ENCODE measurements at regions not wholly inside any gene's neighbourhood (a gene's known extent, or its start where the extent isn't known, plus 50 kb on each side); places are given as distances from the start of the nearest gene placed in this dataset.
"Not testable (repeated sequence)": the region's sequence is repeated elsewhere in the genome, so short reads cannot be mapped to it uniquely, and the experiment has no call there.

- no peak for DNase-seq
These were observed 275.7 kb upstream of the C1orf174 start for GRCh38 chr1:4175566-4176405.

- no peak for DNase-seq
These were observed 276.8 kb upstream of the C1orf174 start for GRCh38 chr1:4176841-4177240.

- no peak for DNase-seq
These were observed 277.5 kb upstream of the C1orf174 start for GRCh38 chr1:4177425-4178150.

GRCh38 chr1:4178501-4179113, 278.5 kb upstream of the C1orf174 start:
- DNase-seq: no peak

GRCh38 chr1:4179914-4180735, 280.1 kb upstream of the C1orf174 start:
- no peak for DNase-seq

GRCh38 chr1:4186486-4186885, 286.4 kb upstream of the C1orf174 start:
- not testable (repeated sequence) for DNase-seq

GRCh38 chr1:4203501-4203900, 303.4 kb upstream of the C1orf174 start:
- no peak for DNase-seq

GRCh38 chr1:4207183-4207582, 307.1 kb upstream of the C1orf174 start:
- no peak for DNase-seq

- no peak for DNase-seq
These were observed 308.0 kb upstream of the C1orf174 start for GRCh38 chr1:4207842-4208692.

- no peak for DNase-seq
These were observed 310.0 kb upstream of the C1orf174 start for GRCh38 chr1:4210043-4210442.

- no peak for DNase-seq
These were observed 312.7 kb upstream of the C1orf174 start for GRCh38 chr1:4212796-4213195.

- no peak for DNase-seq
These were observed 313.4 kb upstream of the C1orf174 start for GRCh38 chr1:4213366-4213973.

GRCh38 chr1:4214826-4215225, 314.8 kb upstream of the C1orf174 start:
- DNase-seq: no peak

- no peak for DNase-seq
These were observed 315.3 kb upstream of the C1orf174 start for GRCh38 chr1:4215391-4215790.

- no peak for DNase-seq
These were observed 316.2 kb upstream of the C1orf174 start for GRCh38 chr1:4216231-4216630.

- DNase-seq: no peak
These were observed 318.5 kb upstream of the C1orf174 start for GRCh38 chr1:4218619-4219018.

- DNase-seq: no peak
These were observed 319.0 kb upstream of the C1orf174 start for GRCh38 chr1:4219111-4219510.

GRCh38 chr1:4219826-4220225, 319.8 kb upstream of the C1orf174 start:
- no peak for DNase-seq

GRCh38 chr1:4220362-4220761, 320.3 kb upstream of the C1orf174 start:
- no peak for DNase-seq

- no peak for DNase-seq
These were observed 321.0 kb upstream of the C1orf174 start for GRCh38 chr1:4221107-4221506.

- no peak for DNase-seq
These were observed 324.8 kb upstream of the C1orf174 start for GRCh38 chr1:4224684-4225467.
